ENCODE measurements at regions not wholly inside any gene's neighbourhood (a gene's known extent, or its start where the extent isn't known, plus 50 kb on each side); places are given as distances from the start of the nearest gene placed in this dataset.

DNA sequence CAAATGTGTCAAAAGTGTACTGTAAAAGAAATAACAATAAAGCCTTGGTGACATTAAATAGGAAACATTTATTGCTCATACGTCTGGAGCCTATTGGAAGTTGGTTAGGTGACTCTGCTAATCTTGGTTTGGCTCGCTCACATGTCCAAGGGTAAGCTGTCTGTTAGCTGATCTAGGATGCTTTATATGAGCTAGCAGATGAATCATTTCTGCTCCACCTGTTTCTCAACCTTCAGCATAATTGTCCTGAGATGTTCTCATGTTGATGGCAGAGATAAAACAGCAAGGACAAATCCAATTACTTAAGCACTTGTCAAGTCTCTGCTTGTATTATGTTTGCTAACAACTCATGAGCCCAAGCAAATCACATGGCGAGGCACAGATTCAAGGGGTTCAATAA lies 56.0 kb upstream of the CD53 start:
- DNase-seq (ENCODE audit: low read depth in 3 of 3) = no peak

DNA sequence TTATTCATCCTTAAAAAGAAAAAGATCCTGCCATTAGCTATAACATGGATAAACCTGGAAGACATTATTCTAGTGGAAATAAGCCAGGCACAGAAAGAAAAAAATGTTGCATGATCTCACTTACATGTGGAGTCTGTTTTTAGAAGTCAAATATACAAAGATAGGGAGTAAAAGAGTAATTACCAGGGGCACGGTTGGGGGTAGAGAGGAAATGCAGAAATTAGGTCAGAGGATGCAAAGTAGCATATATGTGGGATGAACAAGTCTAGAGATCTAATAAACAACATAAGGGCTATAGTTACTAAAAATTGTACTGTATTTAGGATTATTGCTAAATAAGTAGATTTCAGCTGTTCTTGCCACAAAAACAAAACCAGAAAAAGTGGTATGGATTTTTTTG lies 61.4 kb upstream of the CD53 start:
- no peak for DNase-seq (ENCODE audit: low read depth in 3 of 3)

DNA sequence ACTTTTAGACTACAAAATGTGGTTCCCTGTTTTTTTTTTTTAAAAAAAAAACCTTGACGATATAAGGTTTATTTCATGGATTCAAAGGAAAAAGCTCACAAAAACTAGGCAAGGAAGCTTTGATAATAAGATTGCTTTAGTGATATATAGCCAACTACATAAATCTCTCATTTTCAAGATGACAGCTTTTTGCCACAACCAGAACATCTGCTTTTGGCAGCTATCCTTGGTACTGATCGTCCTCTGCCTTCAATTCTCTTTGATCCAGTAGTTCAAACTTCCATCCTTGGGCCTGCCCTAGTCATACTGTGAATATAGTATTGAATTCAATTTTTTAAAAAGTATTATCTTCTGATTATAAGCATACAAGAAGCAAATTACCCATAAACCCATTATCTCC lies 72.9 kb upstream of the CD53 start:
- no peak for DNase-seq (ENCODE audit: low read depth in 3 of 3)

DNA sequence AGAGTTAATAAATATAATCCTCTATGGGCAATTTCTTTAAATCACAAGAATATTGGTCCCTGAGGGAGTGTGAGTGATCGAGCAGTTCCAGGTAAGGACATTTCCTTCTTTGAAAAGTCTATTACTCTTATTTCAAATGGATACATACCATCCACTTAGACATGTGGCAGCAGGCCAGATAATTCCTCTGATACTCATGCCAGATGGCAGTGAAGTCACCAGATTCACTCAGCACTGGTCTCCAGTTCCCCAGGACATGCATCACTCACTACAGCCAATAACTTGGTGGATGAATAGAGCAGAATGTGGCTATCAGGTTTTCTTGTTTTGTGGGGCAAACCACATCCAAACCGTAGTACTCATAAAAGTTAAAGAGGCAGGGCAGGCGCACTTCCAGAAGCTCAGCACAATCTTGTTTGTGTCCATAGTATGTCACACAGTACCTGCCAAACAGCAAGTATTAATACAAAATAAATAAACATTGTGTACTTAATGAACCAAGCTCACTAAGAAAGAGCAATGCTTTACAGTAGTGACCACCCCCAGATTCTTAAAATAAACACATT lies 74.2 kb upstream of the CD53 start:
- no peak for DNase-seq (ENCODE audit: low read depth in 3 of 3)

DNA sequence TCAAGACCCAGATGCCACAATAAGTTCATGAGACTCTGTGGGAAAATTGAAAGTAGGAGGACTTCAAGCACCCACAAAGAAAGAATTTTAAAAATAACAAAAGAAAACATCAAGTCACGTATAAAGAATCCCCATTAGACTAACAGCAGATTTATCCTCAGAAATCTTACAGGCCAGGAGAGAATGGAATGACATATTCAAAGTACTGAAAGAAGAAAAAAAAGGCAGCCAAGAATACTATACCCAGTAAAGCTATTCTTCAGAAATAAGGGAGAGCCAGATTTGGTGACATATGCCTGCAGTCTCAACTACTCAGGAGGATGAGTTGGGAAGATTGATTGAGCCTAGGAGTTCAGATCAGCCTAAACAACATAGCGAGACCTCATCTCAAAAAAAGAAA lies 84.3 kb upstream of the CD53 start:
- DNase-seq (ENCODE audit: low read depth in 3 of 3) = no peak

DNA sequence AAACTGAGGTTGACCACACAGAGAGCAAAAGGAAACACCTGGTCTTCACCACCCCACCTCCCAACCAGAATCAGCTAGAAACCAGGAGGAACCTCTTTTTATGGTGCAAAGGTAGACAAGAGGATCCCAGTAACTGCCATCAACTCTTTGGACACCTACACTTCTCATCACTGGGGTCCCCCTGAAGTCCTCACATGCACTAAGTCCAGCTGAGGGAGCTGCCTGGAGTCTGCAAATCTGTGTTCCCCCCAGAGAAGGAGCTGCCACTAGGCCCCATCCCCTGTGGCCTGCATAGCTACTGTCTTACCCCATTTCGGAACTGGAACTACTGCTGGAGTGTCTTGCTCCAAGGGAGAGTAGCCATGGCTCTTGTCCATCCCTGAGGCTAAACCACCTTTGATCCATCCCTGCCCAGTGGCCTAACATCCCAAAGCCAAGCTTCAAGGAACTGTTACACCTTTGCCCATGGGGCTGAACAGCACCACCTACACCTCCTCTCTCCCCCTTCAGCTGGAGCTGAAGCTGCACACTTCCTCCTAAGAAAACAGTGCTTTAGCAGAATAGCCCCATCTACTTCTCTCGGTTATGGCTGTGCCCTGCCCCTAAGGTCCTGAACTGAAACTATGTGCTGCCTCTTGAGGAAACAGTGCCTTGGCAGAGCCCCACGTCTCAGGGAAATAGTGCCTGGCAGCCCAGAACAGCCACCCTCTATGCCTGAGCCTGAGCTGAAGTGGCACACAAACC lies 85.4 kb upstream of the CD53 start:
- DNase-seq (ENCODE audit: low read depth in 3 of 3) = no peak

DNA sequence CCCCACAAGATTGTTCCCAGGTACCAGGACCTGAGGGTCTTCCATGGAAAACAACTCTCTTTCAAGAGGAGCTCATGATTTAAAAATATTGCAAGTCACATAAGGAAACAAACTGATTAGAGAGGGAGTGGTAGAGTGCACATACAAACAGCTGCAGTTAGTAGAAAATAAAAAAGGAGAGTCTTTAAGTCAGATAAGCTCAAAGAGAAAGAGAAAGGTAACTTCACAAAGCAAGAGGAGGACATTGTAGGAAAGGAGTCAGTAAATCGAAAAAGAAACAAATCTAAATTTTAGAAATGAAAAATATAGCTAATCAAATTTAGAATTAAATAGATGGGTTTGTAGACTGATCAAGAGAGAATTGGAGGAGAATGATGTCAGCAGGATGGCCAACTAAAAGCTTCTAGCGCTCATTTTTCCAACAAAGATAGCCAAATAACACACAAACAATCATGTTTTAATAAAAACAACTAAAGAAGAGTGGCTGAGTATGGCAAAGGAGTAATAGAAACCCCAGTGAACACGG lies 86.1 kb upstream of the CD53 start:
- no peak for DNase-seq (ENCODE audit: low read depth in 3 of 3)

DNA sequence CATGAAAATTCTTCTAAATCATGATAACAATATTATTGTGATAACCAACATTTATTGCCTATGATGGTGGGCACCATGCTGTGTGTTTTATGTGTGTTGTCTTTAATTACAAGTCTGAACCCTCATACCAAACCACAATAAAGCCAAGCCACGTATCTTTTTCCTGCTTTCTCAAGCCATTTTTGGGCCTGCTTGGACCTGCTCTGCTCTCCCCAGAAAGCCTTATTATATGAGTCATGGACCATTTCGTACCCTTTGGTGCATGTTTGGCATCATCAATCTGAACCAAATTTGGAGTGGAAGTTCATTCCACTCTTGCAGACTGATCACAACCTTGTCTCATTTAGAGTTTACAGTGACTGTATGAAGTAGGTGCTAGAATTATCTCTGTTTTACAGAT lies 87.3 kb upstream of the CD53 start:
- no peak for DNase-seq (ENCODE audit: low read depth in 3 of 3)

DNA sequence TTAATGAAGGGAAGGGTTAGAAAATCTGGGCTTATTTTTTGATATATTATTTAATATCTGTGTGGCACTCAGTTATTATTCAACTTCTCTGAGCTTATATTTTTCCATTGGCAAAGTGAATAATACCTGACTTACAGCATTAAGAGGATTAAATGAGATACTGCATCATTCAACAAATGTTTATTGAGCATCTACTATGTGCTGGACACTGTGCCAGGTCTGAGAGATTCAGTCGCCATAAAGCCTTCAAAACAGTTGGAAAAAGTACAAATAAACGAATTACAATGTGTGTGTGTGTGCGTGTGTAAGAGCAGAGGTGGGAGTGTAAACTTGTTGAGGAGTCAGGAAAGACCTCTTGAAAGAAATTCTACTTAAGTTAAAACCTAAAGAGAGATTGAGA lies 87.9 kb upstream of the CD53 start:
- DNase-seq (ENCODE audit: low read depth in 3 of 3) = no peak

DNA sequence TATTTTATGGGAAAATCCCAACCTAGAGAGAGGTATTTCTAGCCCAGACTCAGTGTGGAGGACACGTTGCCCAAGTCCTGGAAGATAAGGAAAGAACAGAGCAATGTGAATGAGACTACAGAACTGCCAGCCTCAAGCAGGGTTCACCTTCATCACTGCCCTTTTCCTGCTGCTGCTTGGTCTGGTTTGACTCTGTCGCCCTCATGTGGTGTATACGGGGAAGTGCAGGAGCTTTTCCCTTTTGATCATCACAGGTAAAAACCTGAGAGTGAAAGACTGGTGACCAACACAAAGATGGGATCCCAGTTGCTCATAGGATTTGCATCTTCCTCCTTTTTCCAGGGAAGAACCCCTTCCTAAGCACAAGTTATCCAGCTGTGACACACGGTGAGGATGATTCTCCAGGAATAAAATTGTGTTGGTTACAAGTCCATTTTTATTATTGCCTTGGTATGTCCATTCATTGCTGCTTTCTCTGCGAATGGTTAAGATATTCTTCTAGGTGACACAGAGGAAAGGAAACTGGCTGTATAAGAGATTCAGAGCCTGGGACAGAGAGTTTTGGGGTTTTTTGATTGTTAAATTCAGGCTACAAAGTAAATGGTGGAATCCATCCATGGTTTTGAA lies 89.5 kb upstream of the CD53 start:
- DNase-seq (ENCODE audit: low read depth in 3 of 3) = peak in 2 of 3 donors; percentile 18 to 36

DNA sequence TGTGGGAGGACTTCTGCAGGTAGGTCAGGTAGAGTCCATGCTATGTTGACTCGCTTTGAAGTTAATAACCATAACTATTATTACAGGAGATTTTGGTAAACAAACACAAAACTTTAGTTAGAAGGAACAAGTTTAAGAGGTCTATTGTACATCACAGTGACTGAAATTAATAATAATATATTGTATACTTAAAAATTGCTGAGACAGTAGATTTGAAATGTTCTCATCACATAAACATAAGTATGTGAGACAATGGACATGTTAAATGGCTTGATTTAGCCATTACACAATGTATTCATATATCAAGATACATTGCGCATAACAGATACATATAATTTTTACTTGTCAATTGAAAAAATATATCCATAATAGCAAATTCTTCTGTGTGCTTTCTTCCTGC lies 91.4 kb upstream of the CD53 start:
- no peak for DNase-seq (ENCODE audit: low read depth in 3 of 3)

DNA sequence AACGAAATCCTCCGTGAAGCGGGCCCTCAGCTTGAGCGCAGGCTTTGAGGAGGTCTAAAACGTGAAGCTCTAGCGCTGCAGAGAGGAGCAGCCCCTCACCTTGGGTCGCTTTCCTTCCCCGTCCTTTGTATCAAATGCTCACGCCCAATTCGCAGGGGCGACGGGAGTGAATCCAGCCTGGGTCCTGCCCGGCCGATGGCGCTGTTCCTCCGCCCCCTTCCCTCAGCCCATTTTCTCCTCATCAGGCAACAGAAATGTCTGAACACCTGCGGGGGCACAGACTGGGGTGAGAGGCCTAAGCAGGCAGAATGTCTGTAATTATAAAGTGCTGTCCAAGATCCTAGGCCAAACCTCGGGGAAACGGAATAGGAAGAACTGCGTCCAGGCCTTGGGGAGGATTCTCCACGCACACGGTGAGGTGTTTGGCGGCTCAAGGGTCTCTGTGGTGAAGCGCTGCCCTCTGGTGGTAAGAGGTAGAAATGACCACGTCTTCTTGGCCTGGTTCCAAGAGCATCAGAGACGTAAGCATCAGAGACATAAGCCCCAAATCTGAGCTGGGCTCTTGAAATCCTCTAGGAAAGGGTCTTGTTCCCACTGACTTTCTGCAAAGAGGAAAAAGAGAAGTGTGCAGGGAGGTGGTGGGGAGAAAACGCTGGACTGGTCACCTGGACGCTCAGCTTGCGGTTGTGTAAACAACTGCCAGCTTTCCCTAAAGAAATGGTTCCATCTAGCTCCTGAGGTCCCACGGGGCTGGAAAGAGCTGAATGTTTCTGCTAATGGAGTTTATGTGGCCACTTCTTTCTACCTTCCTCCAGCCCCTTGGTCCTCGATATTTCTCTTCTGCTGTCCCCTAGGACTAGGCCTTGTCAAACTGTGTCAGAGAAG lies 92.1 kb upstream of the CD53 start:
- peak; percentile 43 to 63 (median 56) for DNase-seq (ENCODE audit: low read depth in 3 of 3)

DNA sequence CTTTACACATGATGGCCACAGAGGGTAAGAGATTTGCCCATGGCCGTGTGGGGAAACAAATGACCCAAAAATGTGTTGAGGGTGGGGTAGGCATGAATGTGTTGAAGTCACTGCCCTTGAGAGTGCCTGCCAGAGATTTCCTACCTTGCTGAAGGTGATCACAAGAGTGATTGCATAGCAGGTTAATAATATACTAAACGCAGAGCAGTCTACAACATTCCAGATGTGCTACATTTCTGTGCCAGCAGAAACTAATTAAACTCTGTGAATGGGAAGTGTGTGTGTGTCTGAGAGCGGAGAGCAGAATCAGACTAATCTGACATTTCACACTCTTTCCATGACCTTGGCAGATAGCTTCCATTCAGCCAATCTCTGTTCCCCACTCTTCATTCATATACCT lies 93.3 kb upstream of the CD53 start:
- no peak for DNase-seq (ENCODE audit: low read depth in 3 of 3)

DNA sequence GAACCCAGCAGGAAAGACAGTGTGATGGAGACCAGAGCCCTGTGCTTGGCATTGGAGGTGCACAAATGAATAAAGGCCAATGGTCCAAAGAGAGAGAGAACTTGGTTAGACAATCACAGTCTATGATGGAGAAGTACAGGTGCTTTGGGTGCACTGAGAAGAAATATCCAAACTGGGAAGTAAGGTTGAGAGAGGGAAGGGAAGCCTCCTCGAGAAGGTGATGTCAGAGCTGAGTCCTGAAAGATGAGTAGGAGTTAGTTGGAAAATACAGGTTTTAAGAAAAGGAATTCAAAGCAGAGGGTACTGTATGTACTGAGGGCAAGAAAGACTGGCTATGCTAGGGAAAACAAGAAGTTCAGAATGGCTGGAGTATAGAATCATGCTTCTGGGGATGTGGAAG lies 94.1 kb upstream of the CD53 start:
- no peak for DNase-seq (ENCODE audit: low read depth in 3 of 3)

DNA sequence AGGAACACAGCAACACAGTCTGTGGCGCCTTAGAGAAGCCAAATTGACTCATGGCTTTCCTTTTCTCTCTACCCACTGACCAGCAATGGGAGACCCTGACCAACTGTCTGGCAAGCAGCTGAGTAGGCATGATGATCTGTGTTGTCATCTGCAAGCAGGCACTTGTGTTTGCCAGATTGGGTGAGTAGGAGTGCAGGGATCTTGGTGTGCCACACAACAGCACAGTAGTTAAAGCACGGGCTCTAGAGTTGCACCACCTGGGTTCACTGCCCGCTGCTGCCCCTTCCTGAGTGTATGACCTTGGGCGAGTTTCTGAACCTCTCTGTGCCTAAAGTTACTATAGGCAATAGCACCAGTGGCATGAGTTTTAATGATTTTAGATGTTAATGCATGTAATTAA lies 95.7 kb upstream of the CD53 start:
- no peak for DNase-seq (ENCODE audit: low read depth in 3 of 3)

DNA sequence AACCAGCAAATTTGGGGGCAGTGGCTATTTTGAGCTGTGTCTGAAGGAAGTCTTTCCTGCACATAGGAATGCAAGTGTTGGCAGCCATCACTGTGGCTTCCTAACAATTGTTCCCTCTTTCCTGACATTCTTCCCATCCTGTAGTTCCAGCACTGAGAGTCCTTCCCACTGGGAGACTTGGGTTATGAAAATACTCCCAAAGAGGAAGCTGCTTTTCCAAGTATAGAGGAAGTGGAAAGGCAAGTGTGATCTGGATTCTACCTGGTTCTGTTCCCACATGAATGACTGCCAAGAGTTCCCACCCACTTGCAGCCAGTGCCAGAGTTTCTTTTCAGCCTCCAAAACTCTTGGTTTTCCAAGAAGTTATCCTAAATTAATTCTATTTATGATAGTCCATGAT lies 98.5 kb upstream of the CD53 start:
- no peak for DNase-seq (ENCODE audit: low read depth in 3 of 3)

DNA sequence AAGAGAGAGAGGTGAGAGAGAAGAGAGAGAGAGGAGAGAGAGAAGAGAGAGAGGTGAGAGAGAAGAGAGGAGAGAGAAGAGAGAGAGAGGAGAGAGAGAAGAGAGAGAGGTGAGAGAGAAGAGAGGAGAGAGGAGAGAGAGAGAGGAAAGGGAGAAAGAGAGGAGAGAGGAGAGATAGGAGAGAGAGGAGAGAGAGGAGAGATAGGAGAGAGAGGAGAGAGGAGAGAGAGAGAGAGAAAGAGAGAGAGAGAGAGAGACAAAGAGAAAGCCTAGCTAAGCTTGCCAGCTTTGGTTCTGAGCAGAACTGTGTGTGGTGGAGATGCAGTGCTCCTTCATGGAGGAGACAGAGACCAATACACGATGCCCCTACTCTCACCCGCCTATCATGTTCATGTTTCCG lies 99.1 kb upstream of the KCNA3 start:
- no peak for DNase-seq (ENCODE audit: low read depth in 3 of 3)

DNA sequence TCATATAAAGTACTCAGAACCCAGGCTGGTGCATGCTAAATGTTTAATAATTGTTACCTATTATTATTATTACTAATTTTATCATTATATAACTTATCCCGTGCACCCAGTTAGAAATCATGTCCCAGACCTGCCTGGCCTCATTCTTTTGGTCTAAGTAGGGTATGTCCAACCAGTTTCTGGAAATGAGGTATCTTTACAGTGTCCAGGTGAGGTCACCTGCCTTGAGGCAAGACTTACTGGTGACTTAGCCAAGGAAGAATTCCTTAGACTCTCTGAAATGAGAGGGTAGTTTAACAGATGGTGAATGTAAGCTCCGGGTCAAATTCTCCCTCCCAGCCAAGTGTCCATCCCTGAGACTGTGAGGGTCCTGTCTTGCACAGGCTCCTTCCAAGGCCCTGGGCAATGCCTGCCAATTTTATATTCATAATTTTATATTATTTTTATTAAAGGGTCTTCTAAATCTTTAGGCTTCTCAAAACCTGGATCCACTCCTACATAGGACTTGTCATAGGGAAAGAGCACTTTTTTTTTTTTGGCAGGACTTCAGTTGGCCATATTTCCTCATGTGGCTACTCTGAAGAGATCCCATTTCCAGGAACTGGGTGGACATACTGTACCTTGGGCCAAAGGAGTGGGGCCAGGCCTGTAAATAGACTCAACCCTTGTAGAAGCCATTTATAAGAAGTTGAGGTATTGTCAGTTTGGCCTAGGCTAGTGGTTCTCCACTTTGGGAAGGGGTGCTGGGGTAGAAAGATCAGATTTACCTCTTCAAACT lies 96.7 kb upstream of the KCNA3 start:
- no peak for DNase-seq (ENCODE audit: low read depth in 3 of 3)

DNA sequence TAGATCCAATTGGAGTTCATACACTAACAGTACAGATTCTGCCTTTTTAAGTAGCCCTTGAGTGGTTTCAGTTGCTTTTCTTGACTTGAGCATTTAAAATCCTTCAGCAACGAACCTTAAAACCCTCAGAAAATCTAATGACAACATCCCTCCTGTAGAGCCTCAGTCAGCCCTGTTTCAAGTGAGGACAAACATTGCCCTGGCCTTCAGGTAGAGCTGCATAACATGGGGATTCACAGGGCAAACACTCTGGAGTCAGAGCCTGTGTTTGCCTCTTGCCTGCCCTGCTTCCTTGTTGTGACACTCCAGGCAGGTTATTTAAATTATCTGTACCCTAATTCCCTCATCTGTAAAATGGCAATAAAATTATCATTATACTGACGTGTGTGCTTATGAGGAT lies 96.1 kb upstream of the KCNA3 start:
- no peak for DNase-seq (ENCODE audit: low read depth in 3 of 3)

DNA sequence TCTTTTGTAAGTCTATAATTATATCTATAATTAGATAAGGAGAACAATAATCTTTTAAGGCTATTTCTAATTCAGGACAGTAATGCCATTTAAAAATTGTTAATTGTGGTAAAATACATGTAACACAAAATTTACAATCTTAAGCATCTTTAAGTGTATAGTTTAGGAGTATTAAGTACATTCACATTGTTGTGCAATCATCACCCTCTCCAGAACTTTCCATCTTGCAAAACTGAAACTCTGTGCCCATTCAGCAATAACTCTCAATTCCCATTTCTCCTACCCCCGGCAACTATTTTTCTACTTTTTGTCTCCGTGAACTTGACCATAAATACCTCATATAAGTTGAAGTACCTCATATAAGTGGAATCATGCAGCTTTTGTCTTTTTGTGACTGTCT lies 93.9 kb upstream of the KCNA3 start:
- no peak for DNase-seq (ENCODE audit: low read depth in 3 of 3)

DNA sequence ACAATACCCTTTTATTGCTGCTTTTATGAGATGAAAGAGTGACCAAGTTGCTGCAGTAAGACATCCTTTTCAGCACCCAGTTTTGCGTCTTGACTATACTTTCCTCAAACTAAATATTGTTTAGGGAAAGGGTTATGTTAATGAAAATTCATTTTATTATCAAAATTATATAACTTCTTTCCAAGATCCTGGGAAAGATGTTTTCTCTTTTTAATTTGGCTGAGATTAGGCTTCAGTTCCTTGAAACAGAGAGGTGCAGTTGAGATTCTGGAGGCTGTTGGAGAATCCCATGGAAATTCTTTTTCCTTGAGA lies 91.6 kb upstream of the KCNA3 start:
- no peak for DNase-seq (ENCODE audit: low read depth in 3 of 3)
